Lower leg skin (tissue), 4 donors: ENCODE measurements at regions not wholly inside any gene's neighbourhood (a gene's known extent, or its start where the extent isn't known, plus 50 kb on each side); places are given as distances from the start of the nearest gene placed in this dataset.

Experiments used
- DNase-seq, 2 donors: peaks; one replicate each; pipeline ENCODE4 v3.0.0-alpha.2; 2019; ENCODE audit warnings: low spot score in 2 of 2
- H3K4me3 ChIP-seq: fragments of 200-600 bp; sonication (generic); 2 replicates; pipeline ENCODE4 v1.5.1; 2017; ENCODE audit warnings: mild to moderate bottlenecking, low read depth; ENCODE audit not compliant: poor library complexity, severe bottlenecking
- CTCF ChIP-seq, 3 donors: fragments of 450-650 bp; IDR thresholded peaks; one replicate each; pipeline ENCODE4 v1.5.1; 2016; ENCODE audit warnings: antibody characterized with exemption in 3 of 3, mild to moderate bottlenecking in 3 of 3, moderate library complexity in 2 of 3
- POLR2A ChIP-seq, 2 donors: fragments of 450-650 bp; IDR thresholded peaks; one replicate each; pipeline ENCODE4 v1.6.1; 2016 to 2017; ENCODE audit warnings: antibody characterized with exemption in 2 of 2, mild to moderate bottlenecking in 1 of 2, moderate library complexity in 1 of 2
- WGBS, 2 donors: methylation state at CpG; one replicate each; pipeline ENCODE4 v1.1.5; 2018; 5-methylcytosine and 5-hydroxymethylcytosine counted together
- intact Hi-C: fragments of 100-400 bp; cut with DNase I; formaldehyde crosslinking; loops from one replicate; pipeline ENCODE4 v1.15.0; 2023; ENCODE audit warnings: low total_unique reads

- intact Hi-C loops: no loop called here
- TF ChIP-seq CTCF (IDR thresholded peaks at IDR 0.05) (no peak), POLR2A (IDR thresholded peaks at IDR 0.05) (no peak)
- 71 to 79% methylated on average over 14 of the region's 14 CpGs for WGBS, 2 donors
- peak in 1 of 2 donors; percentile 68 for DNase-seq
- no peak overlapping the region for H3K4me3 ChIP-seq
Measured at GRCh38 chr17:11094331-11094730, 146.7 kb upstream of the SHISA6 start.

GRCh38 chr17:11086646-11087340 lies 154.2 kb upstream of the SHISA6 start:
- no peak for TF ChIP-seq CTCF (IDR thresholded peaks at IDR 0.05)
- no peak for TF ChIP-seq POLR2A (IDR thresholded peaks at IDR 0.05)
- intact Hi-C loops: no loop called here
- WGBS, 2 donors: 63 to 67% methylated on average over 8 of the region's 8 CpGs
- H3K4me3 ChIP-seq: no peak overlapping the region
- no peak for DNase-seq

GRCh38 chr17:11082559-11082958 lies 158.5 kb upstream of the SHISA6 start:
- no peak for TF ChIP-seq CTCF (IDR thresholded peaks at IDR 0.05)
- TF ChIP-seq POLR2A (IDR thresholded peaks at IDR 0.05): no peak
- DNase-seq: no peak
- intact Hi-C loops: no loop called here
- no peak overlapping the region for H3K4me3 ChIP-seq

- intact Hi-C loops: no loop called here
- TF ChIP-seq POLR2A (IDR thresholded peaks at IDR 0.05) (no peak), CTCF (IDR thresholded peaks at IDR 0.05) (no peak)
- no peak overlapping the region for H3K4me3 ChIP-seq
- WGBS, 2 donors: 83% methylated on average over 3 of the region's 3 CpGs
- no peak for DNase-seq
Measured at GRCh38 chr17:11081342-11081741, 159.7 kb upstream of the SHISA6 start.

- intact Hi-C loops: no loop called here
- no peak overlapping the region for H3K4me3 ChIP-seq
- no peak for DNase-seq
- TF ChIP-seq CTCF (IDR thresholded peaks at IDR 0.05): no peak
- TF ChIP-seq POLR2A (IDR thresholded peaks at IDR 0.05): no peak
- WGBS, 2 donors: 85 to 92% methylated on average over 1 of the region's 1 CpG
Measured at GRCh38 chr17:11077673-11078072, 163.3 kb upstream of the SHISA6 start.

- H3K4me3 ChIP-seq: no peak overlapping the region
- intact Hi-C loops: no loop called here
- WGBS, 2 donors: 71 to 75% methylated on average over 2 of the region's 2 CpGs
- DNase-seq: no peak
- no peak for TF ChIP-seq CTCF (IDR thresholded peaks at IDR 0.05)
- no peak for TF ChIP-seq POLR2A (IDR thresholded peaks at IDR 0.05)
Measured at GRCh38 chr17:11074451-11074850, 166.6 kb upstream of the SHISA6 start.
